UCSD-AML1 (cell line): ENCODE measurements at regions not wholly inside any gene's neighbourhood (a gene's known extent, or its start where the extent isn't known, plus 50 kb on each side); places are given as distances from the start of the nearest gene placed in this dataset.

ENCODE experiments used
- DNase-seq: peaks from one replicate; lab custom pipeline; 2025; ENCODE audit not compliant: unreplicated experiment; lab: John Stamatoyannopoulos, UW

- no peak for DNase-seq
Measured at GRCh38 chr3:23644099-23644498, 161.7 kb upstream of the UBE2E1 start.

GRCh38 chr3:23644676-23645075, 161.1 kb upstream of the UBE2E1 start:
- no peak for DNase-seq

DNA sequence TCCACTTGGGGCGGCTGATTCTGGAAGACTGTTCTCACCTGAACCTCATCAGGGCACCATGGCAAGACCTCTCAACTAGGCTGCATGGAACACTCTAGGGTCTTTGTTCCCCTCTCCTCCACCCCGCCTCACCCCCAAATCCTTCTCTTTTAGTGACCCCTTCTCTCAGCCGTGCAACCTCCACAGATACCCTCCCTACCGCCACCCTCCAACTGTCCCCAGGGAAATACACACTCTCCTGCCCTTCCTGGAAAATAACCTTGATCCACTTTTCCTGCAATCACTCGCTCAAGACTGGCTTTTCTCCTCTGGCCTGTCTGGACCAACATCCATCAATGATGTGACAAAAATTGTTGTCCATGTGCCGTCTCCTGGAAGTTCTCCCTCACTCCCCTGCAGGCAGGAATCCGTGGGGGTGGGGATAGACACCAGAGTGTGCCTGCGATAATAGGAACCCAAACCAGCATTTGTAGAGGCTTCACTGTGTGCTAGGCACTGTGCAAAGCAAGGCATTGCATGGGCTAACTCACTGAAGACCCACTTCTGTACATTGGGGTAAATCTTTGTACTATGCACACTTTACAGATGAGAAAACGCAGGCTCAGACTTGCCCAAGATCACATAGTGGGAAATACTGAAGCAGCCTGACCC, 160.1 kb upstream of the UBE2E1 start:
- no peak for DNase-seq

DNA sequence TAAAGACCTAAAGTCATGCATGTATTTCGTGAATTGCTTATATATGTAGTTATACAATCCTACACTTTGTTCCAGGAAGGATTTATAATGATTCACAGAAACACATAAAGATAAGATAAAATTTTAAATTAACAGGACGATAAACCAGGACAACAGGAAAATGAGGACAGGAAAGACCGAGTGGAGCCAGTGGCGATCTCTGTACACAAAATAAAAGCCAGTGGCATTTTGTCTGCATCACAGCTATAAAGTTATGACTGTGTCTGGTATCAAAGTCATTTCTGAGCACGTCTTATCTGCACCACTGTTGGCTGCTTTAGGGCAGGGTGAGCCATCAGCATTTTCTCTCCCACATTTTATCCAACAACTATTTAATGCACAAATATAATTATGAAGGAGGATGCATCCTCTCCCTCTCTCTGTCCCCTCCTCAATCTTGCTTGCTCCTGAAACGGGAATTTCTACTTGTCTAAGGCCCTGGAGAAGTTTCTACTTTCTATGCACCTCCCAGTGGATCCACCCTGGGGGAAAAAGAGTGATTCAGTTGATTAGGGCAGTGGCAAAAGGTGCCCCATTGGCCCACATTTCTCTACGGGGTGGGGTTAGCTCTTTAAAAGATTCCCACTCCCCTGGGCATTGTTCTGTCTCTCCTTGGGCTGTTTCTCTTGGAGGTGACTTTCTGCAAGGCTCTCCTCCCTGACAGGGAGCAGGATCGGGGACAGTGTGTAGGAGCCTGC, 159.4 kb upstream of the UBE2E1 start:
- no peak for DNase-seq

- DNase-seq = no peak
Measured at GRCh38 chr3:23647706-23648258, 158.0 kb upstream of the UBE2E1 start.

GRCh38 chr3:23648326-23648995, 157.3 kb upstream of the UBE2E1 start:
- DNase-seq = peak; percentile 25

GRCh38 chr3:23648996-23649395, 156.8 kb upstream of the UBE2E1 start:
- no peak for DNase-seq

- DNase-seq = no peak
Measured at GRCh38 chr3:23649448-23649847, 156.3 kb upstream of the UBE2E1 start.

DNA sequence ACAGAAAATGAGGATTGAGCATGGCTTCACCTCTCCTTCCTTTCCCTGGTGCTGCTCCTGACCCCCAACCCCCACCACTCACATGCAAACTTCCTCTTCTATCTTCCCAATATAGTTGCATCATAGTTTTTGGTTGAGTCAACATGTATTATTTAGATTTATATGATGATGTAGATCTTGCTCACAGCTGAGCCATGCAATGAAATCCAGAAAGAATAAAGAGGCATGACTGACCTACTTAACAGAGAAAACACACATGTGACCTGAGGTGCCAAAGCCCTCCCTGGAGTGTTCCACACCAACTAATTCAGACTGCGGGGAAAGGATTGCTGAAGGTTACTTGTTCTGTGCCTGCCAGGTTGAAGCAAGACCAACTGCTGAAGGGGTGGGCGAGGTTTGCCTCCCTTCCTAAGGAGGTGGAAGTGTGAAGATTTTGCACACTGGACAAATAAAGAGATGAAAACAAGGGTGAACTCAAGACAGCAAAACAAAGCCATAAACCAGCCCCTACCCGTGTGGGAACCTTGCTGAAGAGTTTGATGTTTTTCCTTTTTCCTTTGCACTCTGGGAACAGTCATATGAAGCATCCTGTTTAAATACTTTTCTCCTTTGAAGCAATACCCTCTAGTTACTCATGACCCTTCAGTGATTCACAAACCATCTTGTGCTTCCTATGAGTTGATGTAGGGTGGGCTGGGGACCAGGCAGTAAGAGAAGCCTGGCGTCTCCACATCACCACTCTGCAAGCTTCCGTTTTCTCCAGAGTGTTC, 155.2 kb upstream of the UBE2E1 start:
- no peak for DNase-seq

- DNase-seq = no peak
Measured at GRCh38 chr3:23653647-23654525, 151.9 kb upstream of the UBE2E1 start.

DNA sequence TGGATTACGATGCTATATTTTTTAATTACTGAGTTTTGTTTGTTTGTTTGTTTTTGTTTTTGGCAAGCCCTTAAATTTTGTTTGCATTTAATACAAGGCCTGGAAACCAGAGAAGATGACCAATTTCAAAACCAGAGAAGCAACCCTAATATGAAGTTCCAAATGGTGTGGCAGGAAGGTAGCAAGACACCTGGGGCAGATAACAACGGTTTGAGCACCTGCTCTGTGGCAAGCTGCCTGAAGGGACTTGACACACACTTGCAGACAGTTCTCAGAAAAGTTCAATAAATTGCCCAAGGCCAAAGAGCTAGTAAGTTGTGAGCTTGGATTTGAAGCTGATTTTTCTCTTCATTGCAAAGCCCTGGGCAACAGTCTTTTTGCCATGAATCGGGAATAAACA, 151.2 kb upstream of the UBE2E1 start:
- DNase-seq = no peak

GRCh38 chr3:23655749-23656148, 150.0 kb upstream of the UBE2E1 start:
- no peak for DNase-seq

- no peak for DNase-seq
Measured at GRCh38 chr3:23656199-23656598, 149.6 kb upstream of the UBE2E1 start.

DNA sequence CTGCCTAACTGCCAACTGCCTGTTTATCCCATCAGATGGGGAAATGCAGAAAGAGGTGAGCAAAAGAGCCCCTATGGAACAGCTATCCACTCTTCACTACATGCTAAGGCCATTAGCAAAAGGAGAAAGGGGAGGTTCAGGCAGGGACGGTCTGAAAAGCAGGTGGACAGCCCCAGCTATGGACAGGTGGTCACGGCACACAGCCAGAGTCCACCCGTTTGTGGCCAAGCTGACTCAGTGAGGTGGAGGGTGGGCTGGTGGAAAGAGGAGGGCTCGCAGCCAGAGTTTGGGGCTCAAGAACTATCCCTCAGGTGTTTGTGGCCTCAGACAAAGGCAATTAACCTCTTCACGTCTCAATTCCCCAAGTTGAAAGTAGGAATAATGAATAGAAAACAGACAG, 148.9 kb upstream of the UBE2E1 start:
- DNase-seq = no peak

- no peak for DNase-seq
Measured at GRCh38 chr3:23657647-23658046, 148.1 kb upstream of the UBE2E1 start.

- peak; percentile 13 for DNase-seq
Measured at GRCh38 chr3:23659274-23659673, 146.5 kb upstream of the UBE2E1 start.

DNA sequence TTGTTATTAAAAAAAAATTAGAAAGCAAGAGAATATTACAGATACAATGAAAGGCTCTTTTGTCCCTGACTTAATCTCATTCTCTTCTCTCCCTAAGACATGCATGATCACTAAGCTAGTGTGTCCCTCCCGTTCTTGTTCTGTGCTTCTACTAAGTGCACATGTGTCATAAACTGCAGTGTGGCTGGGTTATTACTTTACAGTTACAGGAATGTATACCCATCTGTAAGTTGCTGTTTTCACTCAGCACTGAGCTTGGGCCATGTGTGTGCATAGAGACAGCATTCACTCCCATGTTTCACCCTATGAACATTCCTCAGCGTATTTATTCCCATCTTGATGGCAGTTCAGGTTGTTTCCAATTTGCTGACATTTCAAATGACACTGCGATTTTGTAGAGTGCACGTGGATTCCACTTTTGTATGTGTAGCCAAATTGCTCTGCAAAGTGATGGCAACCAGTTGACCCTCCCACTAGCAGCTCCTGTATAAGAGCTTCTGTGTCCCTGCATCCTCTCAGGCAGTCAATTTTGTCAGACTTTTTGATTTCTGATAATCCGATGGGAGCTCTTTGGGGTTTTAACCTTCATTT, 145.8 kb upstream of the UBE2E1 start:
- DNase-seq = no peak

DNA sequence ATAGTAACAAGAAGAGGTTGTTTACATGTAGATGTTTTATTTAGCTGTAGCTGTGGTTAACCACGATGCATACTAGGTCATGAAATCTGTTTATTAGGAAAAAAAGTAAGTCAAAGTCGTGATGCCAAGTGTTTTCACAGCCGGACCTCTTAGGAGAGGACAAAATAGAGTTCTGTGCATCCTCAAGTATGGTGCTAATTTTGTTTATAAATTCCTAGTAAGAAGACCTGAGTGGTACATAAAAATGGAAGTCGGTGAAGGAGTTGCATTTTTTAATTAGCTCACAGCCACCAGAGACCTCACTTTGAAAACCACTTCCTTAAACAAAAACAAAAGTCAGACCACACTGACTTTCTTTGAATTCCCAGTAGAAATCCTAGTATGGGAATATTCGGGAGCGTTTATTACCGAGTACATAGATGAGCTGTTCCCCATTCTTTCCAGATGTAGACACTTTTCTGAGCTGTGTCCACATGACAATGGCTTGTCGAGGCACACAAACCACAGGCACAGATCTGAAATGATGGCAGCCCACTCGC, 143.6 kb upstream of the UBE2E1 start:
- DNase-seq = no peak

DNA sequence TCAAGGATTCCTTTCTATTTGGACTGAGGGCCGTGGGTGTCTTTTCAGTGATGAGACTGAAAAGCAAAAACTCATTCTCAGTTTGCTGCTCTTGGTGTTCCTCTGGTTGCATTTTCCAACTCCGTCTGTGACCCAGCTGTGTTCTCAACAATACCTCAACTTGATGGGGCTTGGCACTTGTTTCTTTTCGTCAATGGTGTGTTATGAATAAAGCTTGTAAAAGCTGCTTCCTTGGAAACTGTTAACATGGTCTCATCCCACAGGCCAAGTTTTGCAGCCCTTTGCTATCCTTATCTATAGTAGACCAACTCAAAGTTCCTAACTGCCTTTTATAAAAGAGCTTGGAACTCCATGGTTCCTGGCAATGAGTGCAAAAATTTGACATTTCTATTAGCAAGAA, 142.5 kb upstream of the UBE2E1 start:
- DNase-seq = no peak
